IMR-90 (cell line): ENCODE measurements at regions not wholly inside any gene's neighbourhood (a gene's known extent, or its start where the extent isn't known, plus 50 kb on each side); places are given as distances from the start of the nearest gene placed in this dataset.

Source experiments
- ATAC-seq: fragments of 200-7000 bp; cut with Tn5 transposase; 2 replicates; pipeline ENCODE4 v1.9.1; 2020; ENCODE audit warnings: low read depth, mild to moderate bottlenecking, moderate library complexity
- BruUV-seq: library from RNA; stranded (reverse); fragments of 400-500 nt; replicated peaks from 2 replicates; lab custom pipeline; 2021; lab: Mats Ljungman, UMichigan
- CTCF ChIA-PET: fragments of 300-600 bp; formaldehyde crosslinking; extraction: SDS; loops from one replicate; lab custom pipeline; 2021; ENCODE audit warnings: antibody characterized with exemption; lab: Yijun Ruan, JAX
- POLR2A ChIA-PET: fragments of 300-600 bp; sonication (Branson Sonifier 250); formaldehyde crosslinking; loops from one replicate; lab custom pipeline; 2022; ENCODE audit warnings: antibody characterized with exemption; ENCODE audit not compliant: unreplicated experiment; lab: Charles Lee
- DNase-seq: peaks from one replicate; pipeline ENCODE4 v3.0.0; 2013
- H2AFZ ChIP-seq: replicated peaks from 2 replicates; pipeline ENCODE3; 2013; ENCODE audit warnings: low read length, mild to moderate bottlenecking; ENCODE audit not compliant: poor library complexity
- H2AK5ac ChIP-seq: 2 replicates; pipeline ENCODE4 v1.6.1; 2013; ENCODE audit warnings: low read depth, low read length, inconsistent platforms
- H2AK9ac ChIP-seq: replicated peaks from 2 replicates; pipeline ENCODE3; 2013; ENCODE audit warnings: mild to moderate bottlenecking, low read depth, low read length, moderate library complexity; ENCODE audit not compliant: poor library complexity
- H2BK120ac ChIP-seq: 2 replicates; pipeline ENCODE4 v1.6.1; 2013; ENCODE audit warnings: low read depth, low read length, inconsistent platforms
- H2BK15ac ChIP-seq: 3 replicates; pipeline ENCODE4 v1.6.1; 2013; ENCODE audit warnings: low read depth, low read length, inconsistent platforms
- H2BK20ac ChIP-seq: 2 replicates; pipeline ENCODE4 v1.6.1; 2013; ENCODE audit warnings: low read depth, mild to moderate bottlenecking, inconsistent platforms, low read length, moderate library complexity
- H2BK5ac ChIP-seq: 2 replicates; pipeline ENCODE4 v1.6.1; 2013; ENCODE audit warnings: mild to moderate bottlenecking, low read depth, low read length, inconsistent platforms; ENCODE audit not compliant: poor library complexity, severe bottlenecking
- H3K14ac ChIP-seq: replicated peaks from 2 replicates; pipeline ENCODE4 v1.6.1; 2013; ENCODE audit warnings: low read depth, low read length, inconsistent platforms
- H3K18ac ChIP-seq: 2 replicates; pipeline ENCODE4 v1.6.1; 2013; ENCODE audit warnings: low read depth, low read length, control low read depth
- H3K23ac ChIP-seq: 2 replicates; pipeline ENCODE4 v1.6.1; 2013; ENCODE audit warnings: low read depth, low read length, inconsistent platforms
- H3K27ac ChIP-seq: 2 replicates; pipeline ENCODE4 v1.5.1; 2013; ENCODE audit warnings: mild to moderate bottlenecking, control low read depth, low read length; ENCODE audit not compliant: insufficient read depth
- H3K27me3 ChIP-seq: 2 replicates; pipeline ENCODE4 v1.6.1; 2013; ENCODE audit warnings: low read length; ENCODE audit not compliant: control insufficient read depth, insufficient read depth
- H3K36me3 ChIP-seq: 2 replicates; pipeline ENCODE4 v1.6.1; 2013; ENCODE audit warnings: low read length, mixed read lengths; ENCODE audit not compliant: control insufficient read depth, insufficient read depth
- H3K4ac ChIP-seq: 2 replicates; pipeline ENCODE4 v1.6.1; 2013; ENCODE audit warnings: low read depth, low read length, inconsistent platforms
- H3K4me1 ChIP-seq: 2 replicates; pipeline ENCODE4 v1.6.1; 2013; ENCODE audit warnings: low read length, mixed read lengths; ENCODE audit not compliant: control insufficient read depth, insufficient read depth
- H3K4me2 ChIP-seq: 2 replicates; pipeline ENCODE4 v1.6.1; 2013; ENCODE audit warnings: low read depth, mild to moderate bottlenecking, control low read depth, low read length, moderate library complexity
- H3K4me3 ChIP-seq: 2 replicates; pipeline ENCODE4 v1.5.1; 2013; ENCODE audit warnings: low read depth, mild to moderate bottlenecking, control low read depth, low read length, moderate library complexity; ENCODE audit not compliant: insufficient read depth
- H3K56ac ChIP-seq: 2 replicates; pipeline ENCODE4 v1.6.1; 2013; ENCODE audit warnings: low read length, inconsistent platforms; ENCODE audit not compliant: insufficient read depth; ENCODE audit errors: extremely low read depth
- H3K79me1 ChIP-seq, 2 experiments: 2 replicates each; pipeline ENCODE4 v1.6.1; 2013; ENCODE audit warnings: low read length in 2 of 2, inconsistent platforms in 1 of 2, low read depth in 1 of 2
- H3K9ac ChIP-seq: 2 replicates; pipeline ENCODE4 v1.6.1; 2013; ENCODE audit warnings: low read depth, low read length, control low read depth
- H3K9me1 ChIP-seq: 2 replicates; pipeline ENCODE4 v1.6.1; 2013; ENCODE audit warnings: low read length, inconsistent platforms; ENCODE audit not compliant: insufficient read depth
- H3K9me3 ChIP-seq: 2 replicates; pipeline ENCODE4 v1.6.1; 2013; ENCODE audit warnings: low read length; ENCODE audit not compliant: control insufficient read depth, insufficient read depth
- H4K20me1 ChIP-seq: 2 replicates; pipeline ENCODE4 v1.6.1; 2013; ENCODE audit warnings: low read length, inconsistent platforms; ENCODE audit not compliant: insufficient read depth
- H4K5ac ChIP-seq: 2 replicates; pipeline ENCODE4 v1.6.1; 2013; ENCODE audit warnings: mild to moderate bottlenecking, low read depth, low read length, control low read depth
- H4K8ac ChIP-seq, 2 experiments: 2 replicates each; pipeline ENCODE4 v1.6.1; 2013; ENCODE audit warnings: low read depth in 2 of 2, low read length in 2 of 2, control low read depth in 1 of 2, inconsistent platforms in 1 of 2
- H4K91ac ChIP-seq: 2 replicates; pipeline ENCODE4 v1.6.1; 2013; ENCODE audit warnings: low read depth, low read length, inconsistent platforms; ENCODE audit not compliant: insufficient read depth
- BHLHE40 ChIP-seq: fragments of 150-350 bp; IDR thresholded peaks from 2 replicates; pipeline ENCODE4 v1.6.1; 2016; ENCODE audit warnings: mild to moderate bottlenecking, low read depth, low read length
- CEBPB ChIP-seq: IDR thresholded peaks from 2 replicates; pipeline ENCODE4 v1.6.1; 2012; ENCODE audit warnings: low read depth, low read length, improper control_type of control experiment
- MAZ ChIP-seq: IDR thresholded peaks from 2 replicates; pipeline ENCODE4 v1.6.1; 2012; ENCODE audit warnings: low read depth, mild to moderate bottlenecking, low read length, improper control_type of control experiment, moderate library complexity, borderline replicate concordance
- MXI1 ChIP-seq: IDR thresholded peaks from 2 replicates; pipeline ENCODE4 v1.6.1; 2012; ENCODE audit warnings: low read depth, mild to moderate bottlenecking, low read length, moderate library complexity, borderline replicate concordance
- POLR2A ChIP-seq: IDR thresholded peaks from 2 replicates; pipeline ENCODE4 v1.6.1; 2012; ENCODE audit warnings: mild to moderate bottlenecking, low read depth, low read length
- RFX5 ChIP-seq: IDR thresholded peaks from 2 replicates; pipeline ENCODE4 v1.8.0; 2012; ENCODE audit warnings: low read depth, mild to moderate bottlenecking, low read length, moderate library complexity
- WGBS, 2 experiments: methylation state at CpG; one replicate each; pipeline versions ENCODE4 v1.1.5 to v1.1.7; 2013; ENCODE audit warnings: missing lambda C conversion rate in 2 of 2; ENCODE audit not compliant: insufficient read length in 1 of 2; ENCODE audit errors: extremely low coverage in 2 of 2; 5-methylcytosine and 5-hydroxymethylcytosine counted together
- dilution Hi-C: fragments of 300-500 bp; cut with HindIII; formaldehyde crosslinking; loops from one replicate; pipeline ENCODE4 v1.14.3; 2018; ENCODE audit warnings: low sequenced_read_pairs; ENCODE audit not compliant: unreplicated experiment
- in situ Hi-C: fragments of 300-500 bp; cut with MboI; formaldehyde crosslinking; loops from 3 replicates; pipeline ENCODE4 v1.14.3; 2019; ENCODE audit warnings: low sequenced_read_pairs, inconsistent platforms, mixed read lengths
- intact Hi-C: fragments of 100-400 bp; cut with micrococcal nuclease; formaldehyde crosslinking; loops from 2 replicates; pipeline ENCODE4 v1.10.0; 2022
- TF ChIP-seq, protein P1 (sequence below): fragments of 150-350 bp; IDR thresholded peaks from 2 replicates; pipeline ENCODE4 v1.6.1; 2017; ENCODE audit warnings: mild to moderate bottlenecking, antibody characterized with exemption, low read length, low read depth

DNA sequence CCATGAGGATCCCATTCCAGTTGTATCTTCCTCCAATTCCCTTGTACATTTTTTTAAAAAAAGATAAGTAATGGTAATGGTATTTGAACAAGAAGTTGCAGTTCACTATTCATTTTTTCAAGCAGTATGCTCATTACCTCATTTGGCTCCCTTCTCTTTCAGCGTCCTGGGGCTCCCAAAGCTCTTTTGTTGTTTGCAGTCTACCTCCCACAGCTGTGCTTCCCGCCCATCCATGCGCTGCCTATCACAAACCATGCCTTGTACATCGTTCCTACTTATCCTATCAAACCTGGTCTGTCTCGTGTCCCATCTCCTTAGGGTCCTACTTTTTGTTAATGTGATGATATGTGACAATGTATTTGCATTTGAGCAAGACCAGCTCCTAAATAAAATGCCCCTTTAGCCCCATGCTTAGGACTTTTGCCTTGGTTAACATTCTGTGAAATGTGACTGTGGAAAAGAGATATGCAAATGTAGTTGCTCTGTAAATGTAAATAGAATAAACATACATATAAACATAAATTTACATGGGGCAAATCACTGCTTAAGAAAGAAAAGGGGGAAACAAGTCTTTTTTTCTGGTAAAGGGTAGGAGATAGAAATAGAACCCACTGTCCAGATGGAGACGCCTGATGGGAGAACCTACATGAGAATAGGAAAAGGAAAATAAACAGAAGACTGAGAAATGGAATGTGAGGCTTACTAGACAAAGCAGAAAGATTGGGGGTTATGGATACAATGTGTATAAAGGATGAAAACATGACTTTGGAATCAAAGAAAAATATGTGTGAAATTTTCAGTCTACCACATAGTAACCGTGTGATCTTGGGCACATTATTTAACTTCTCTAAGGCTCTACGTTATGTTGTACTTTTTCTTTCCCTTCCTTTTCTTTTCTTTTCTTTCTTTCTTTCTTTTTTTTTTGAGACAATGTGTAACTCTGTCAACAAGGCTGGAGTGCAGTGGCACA lies 59.8 kb upstream of the PLXNA2 start:
- no peaks in the 10 kb centered on the region for H3K79me1 ChIP-seq
- H2BK5ac ChIP-seq: no peak overlapping the region
- intact Hi-C loops (no loop called here), in situ Hi-C loops (no loop called here), dilution Hi-C loops (no loop called here)
- no peak overlapping the region for H2BK15ac ChIP-seq
- no peak overlapping the region for H3K56ac ChIP-seq
- H3K4ac ChIP-seq: no peak overlapping the region
- H2BK120ac ChIP-seq: no peak overlapping the region
- no peak overlapping the region for H3K14ac ChIP-seq
- H4K20me1 ChIP-seq: no peaks in the 10 kb centered on the region
- no peak overlapping the region for H3K23ac ChIP-seq
- WGBS, 2 experiments: 37% methylated on average over 2 of the region's 8 CpGs; no CpG with 5 or more reads in 1 of the 2 experiments
- H3K4me1 ChIP-seq: no peaks in the 10 kb centered on the region
- H4K8ac ChIP-seq: no peak overlapping the region
- H4K91ac ChIP-seq: no peak overlapping the region
- H3K9ac ChIP-seq: no peak overlapping the region
- no peak overlapping the region for H2AFZ ChIP-seq
- BruUV-seq: no TSS peak
- ATAC-seq: no peak
- no peak for TF ChIP-seq RFX5
- TF ChIP-seq POLR2A: no peak
- no peak for TF ChIP-seq CEBPB
- TF ChIP-seq BHLHE40: no peak
- no peak for TF ChIP-seq MAZ
- TF ChIP-seq, protein P1, sequence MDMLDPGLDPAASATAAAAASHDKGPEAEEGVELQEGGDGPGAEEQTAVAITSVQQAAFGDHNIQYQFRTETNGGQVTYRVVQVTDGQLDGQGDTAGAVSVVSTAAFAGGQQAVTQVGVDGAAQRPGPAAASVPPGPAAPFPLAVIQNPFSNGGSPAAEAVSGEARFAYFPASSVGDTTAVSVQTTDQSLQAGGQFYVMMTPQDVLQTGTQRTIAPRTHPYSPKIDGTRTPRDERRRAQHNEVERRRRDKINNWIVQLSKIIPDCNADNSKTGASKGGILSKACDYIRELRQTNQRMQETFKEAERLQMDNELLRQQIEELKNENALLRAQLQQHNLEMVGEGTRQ: no peak
- TF ChIP-seq MXI1: no peak
- CTCF ChIA-PET: no interaction called here
- H3K4me2 ChIP-seq: no peak overlapping the region
- no peak overlapping the region for H2BK20ac ChIP-seq
- DNase-seq: no peak
- H3K27me3 ChIP-seq: no peaks in the 10 kb centered on the region
- POLR2A ChIA-PET: no interaction called here
- no peaks in the 10 kb centered on the region for H3K9me1 ChIP-seq
- H2AK9ac ChIP-seq: no peak overlapping the region
- no peak overlapping the region for H3K18ac ChIP-seq
- H2AK5ac ChIP-seq: no peak overlapping the region
- no peaks in the 10 kb centered on the region for H3K36me3 ChIP-seq
- H3K4me3 ChIP-seq: no peak overlapping the region
- no peak overlapping the region for H4K5ac ChIP-seq
- H3K27ac ChIP-seq: no peak overlapping the region
- H3K9me3 ChIP-seq: peaks cover 3% of the 10 kb centered on the region; the same call in 1 of the 2 replicates
